OCI-LY7 (cell line): ENCODE measurements at regions not wholly inside any gene's neighbourhood (a gene's known extent, or its start where the extent isn't known, plus 50 kb on each side); places are given as distances from the start of the nearest gene placed in this dataset.

Source experiments
- EZH2phosphoT487 ChIP-seq: fragments of 200-600 bp; sonication (generic); IDR thresholded peaks from 2 replicates; pipeline ENCODE4 v1.6.1; 2018; ENCODE audit warnings: low read depth, borderline replicate concordance, mild to moderate bottlenecking, mixed run types, antibody characterized with exemption, low read length, moderate library complexity, mixed read lengths
- TF ChIP-seq, protein P1 (sequence below): fragments of 200-600 bp; sonication (generic); conservative IDR thresholded peaks from 2 replicates; pipeline ENCODE4 v1.5.1; 2014; ENCODE audit warnings: mild to moderate bottlenecking, antibody characterized with exemption, low read length, moderate library complexity, mixed read lengths

DNA sequence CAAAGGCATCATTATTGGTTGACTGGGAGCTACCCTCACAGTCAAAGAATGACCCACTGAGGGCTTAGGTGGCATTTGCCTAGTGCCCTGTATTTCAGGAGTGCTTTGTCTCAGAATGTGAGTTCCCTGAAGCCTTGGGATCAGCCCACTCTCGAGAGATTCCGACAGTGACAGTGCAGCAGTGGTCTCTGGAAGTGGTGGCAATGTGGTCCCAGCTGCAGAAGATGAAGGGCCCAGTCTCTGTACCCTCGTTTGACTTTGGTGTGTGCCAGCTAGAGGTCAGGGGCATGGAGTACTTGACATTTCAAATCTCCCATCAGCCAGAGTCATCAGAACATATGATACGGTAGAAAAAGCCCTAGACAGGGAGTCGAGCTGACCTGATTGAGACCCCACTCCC, 153.7 kb downstream of the EFNB1 start:
- TF ChIP-seq, protein P1, sequence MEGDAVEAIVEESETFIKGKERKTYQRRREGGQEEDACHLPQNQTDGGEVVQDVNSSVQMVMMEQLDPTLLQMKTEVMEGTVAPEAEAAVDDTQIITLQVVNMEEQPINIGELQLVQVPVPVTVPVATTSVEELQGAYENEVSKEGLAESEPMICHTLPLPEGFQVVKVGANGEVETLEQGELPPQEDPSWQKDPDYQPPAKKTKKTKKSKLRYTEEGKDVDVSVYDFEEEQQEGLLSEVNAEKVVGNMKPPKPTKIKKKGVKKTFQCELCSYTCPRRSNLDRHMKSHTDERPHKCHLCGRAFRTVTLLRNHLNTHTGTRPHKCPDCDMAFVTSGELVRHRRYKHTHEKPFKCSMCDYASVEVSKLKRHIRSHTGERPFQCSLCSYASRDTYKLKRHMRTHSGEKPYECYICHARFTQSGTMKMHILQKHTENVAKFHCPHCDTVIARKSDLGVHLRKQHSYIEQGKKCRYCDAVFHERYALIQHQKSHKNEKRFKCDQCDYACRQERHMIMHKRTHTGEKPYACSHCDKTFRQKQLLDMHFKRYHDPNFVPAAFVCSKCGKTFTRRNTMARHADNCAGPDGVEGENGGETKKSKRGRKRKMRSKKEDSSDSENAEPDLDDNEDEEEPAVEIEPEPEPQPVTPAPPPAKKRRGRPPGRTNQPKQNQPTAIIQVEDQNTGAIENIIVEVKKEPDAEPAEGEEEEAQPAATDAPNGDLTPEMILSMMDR = no peak
- no peak for TF ChIP-seq EZH2phosphoT487
